Central memory CD8-positive, alpha-beta T cell (primary cell): ENCODE measurements at regions not wholly inside any gene's neighbourhood (a gene's known extent, or its start where the extent isn't known, plus 50 kb on each side); places are given as distances from the start of the nearest gene placed in this dataset.
"Not testable (repeated sequence)": the region's sequence is repeated elsewhere in the genome, so short reads cannot be mapped to it uniquely, and the experiment has no call there.

Experiments used
- ATAC-seq: fragments of 150-1000 bp; cut with Tn5 transposase; replicated peaks from 2 replicates; pipeline ENCODE4 v1.10.0; 2022; ENCODE audit warnings: mild to moderate bottlenecking, moderate FRiP score, moderate number of reproducible peaks; ENCODE audit not compliant: poor library complexity, severe bottlenecking; ENCODE audit errors: extremely low read depth
- DNase-seq, 2 donors: peaks; one replicate each; pipeline ENCODE4 v3.0.0; 2021; ENCODE audit warnings: low spot score in 2 of 2
- H3K27ac Mint-ChIP-seq: one replicate; pipeline ENCODE4 v1.8.0; 2022; ENCODE audit warnings: low read depth, mild to moderate bottlenecking, moderate library complexity, mixed read lengths
- H3K27me3 Mint-ChIP-seq: one replicate; pipeline ENCODE4 v1.8.0; 2022; ENCODE audit warnings: mixed read lengths
- H3K36me3 Mint-ChIP-seq: one replicate; pipeline ENCODE4 v1.8.0; 2022; ENCODE audit warnings: mild to moderate bottlenecking, moderate library complexity, mixed read lengths; ENCODE audit not compliant: insufficient read depth
- H3K4me1 Mint-ChIP-seq: one replicate; pipeline ENCODE4 v1.8.0; 2022; ENCODE audit warnings: mixed read lengths
- H3K4me3 Mint-ChIP-seq: one replicate; pipeline ENCODE4 v1.8.0; 2022; ENCODE audit warnings: mild to moderate bottlenecking, moderate library complexity, mixed read lengths
- H3K9me3 Mint-ChIP-seq: one replicate; pipeline ENCODE4 v1.8.0; 2022; ENCODE audit warnings: mixed read lengths

- H3K36me3 Mint-ChIP-seq, result no peaks in the 10 kb centered on the region
- ATAC-seq (no peak), DNase-seq (no peak)
- H3K27me3 Mint-ChIP-seq, result no peaks in the 10 kb centered on the region
- no peak overlapping the region for H3K4me3 Mint-ChIP-seq
- H3K27ac Mint-ChIP-seq, result no peak overlapping the region
- peaks cover 13% of the 10 kb centered on the region for H3K9me3 Mint-ChIP-seq
- no peaks in the 10 kb centered on the region for H3K4me1 Mint-ChIP-seq
Measured at GRCh38 chr4:159937595-159937994, 834.7 kb downstream of the RAPGEF2 start.

DNA sequence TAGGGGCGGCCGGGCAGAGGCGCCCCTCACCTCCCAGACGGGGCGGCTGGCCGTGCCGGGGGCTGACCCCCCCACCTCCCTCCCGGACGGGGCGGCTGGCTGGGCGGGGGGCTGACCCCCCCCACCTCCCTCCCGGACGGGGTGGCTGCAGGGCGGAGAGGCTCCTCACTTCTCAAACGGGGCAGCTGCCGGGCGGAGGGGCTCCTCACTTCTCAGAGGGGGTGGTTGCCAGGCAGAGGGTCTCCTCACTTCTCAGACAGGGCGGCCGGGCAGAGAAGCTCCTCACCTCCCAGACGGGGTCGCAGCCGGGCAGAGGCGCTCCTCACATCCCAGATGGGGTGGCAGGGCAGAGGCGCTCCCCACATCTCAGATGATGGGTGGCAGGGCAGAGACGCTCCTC is 836.8 kb downstream of the RAPGEF2 start:
- H3K27me3 Mint-ChIP-seq, H3K4me1 Mint-ChIP-seq, ATAC-seq, DNase-seq, H3K4me3 Mint-ChIP-seq, H3K36me3 Mint-ChIP-seq, H3K9me3 Mint-ChIP-seq, H3K27ac Mint-ChIP-seq: not testable (repeated sequence)

- H3K4me3 Mint-ChIP-seq, result no peak overlapping the region
- DNase-seq, result no peak
- H3K27ac Mint-ChIP-seq, result no peak overlapping the region
- no peak for ATAC-seq
- H3K36me3 Mint-ChIP-seq, result no peaks in the 10 kb centered on the region
- no peaks in the 10 kb centered on the region for H3K27me3 Mint-ChIP-seq
- peaks cover under 1% of the 10 kb centered on the region for H3K9me3 Mint-ChIP-seq
- no peaks in the 10 kb centered on the region for H3K4me1 Mint-ChIP-seq
Measured at GRCh38 chr4:159941076-159941475, 838.2 kb downstream of the RAPGEF2 start.

DNA sequence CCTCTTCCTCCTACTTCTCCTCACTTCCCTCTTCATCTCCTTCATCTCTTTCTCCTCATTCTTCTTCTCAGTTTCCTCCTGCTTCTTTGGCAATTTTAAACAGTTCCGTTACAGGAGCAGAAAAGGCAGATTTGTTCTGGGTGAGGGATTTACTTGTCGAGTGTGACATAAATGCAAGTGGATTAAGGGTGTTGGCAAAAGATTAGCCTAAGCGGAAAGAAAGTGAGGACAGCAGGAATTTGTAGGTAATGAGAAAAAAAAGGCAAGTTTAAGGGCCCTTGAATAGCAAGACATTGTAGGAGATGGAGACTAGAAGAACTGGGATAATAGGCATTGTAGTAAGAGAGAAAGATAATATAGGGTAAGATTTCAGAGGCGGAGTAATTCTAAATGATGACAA is 841.6 kb downstream of the RAPGEF2 start:
- H3K27ac Mint-ChIP-seq, result no peak overlapping the region
- no peaks in the 10 kb centered on the region for H3K4me1 Mint-ChIP-seq
- DNase-seq, result no peak
- H3K36me3 Mint-ChIP-seq, result no peaks in the 10 kb centered on the region
- no peaks in the 10 kb centered on the region for H3K27me3 Mint-ChIP-seq
- H3K4me3 Mint-ChIP-seq, result no peak overlapping the region
- ATAC-seq, result no peak
- no peaks in the 10 kb centered on the region for H3K9me3 Mint-ChIP-seq

- H3K27me3 Mint-ChIP-seq, result no peaks in the 10 kb centered on the region
- H3K9me3 Mint-ChIP-seq, result no peaks in the 10 kb centered on the region
- no peak overlapping the region for H3K27ac Mint-ChIP-seq
- DNase-seq (no peak), ATAC-seq (no peak)
- no peaks in the 10 kb centered on the region for H3K4me1 Mint-ChIP-seq
- H3K4me3 Mint-ChIP-seq, result no peak overlapping the region
- no peaks in the 10 kb centered on the region for H3K36me3 Mint-ChIP-seq
Measured at GRCh38 chr4:159946983-159947615, 844.2 kb downstream of the RAPGEF2 start.

- Mint-ChIP-seq H3K27ac (no peak overlapping the region), H3K9me3 (peaks cover 11% of the 10 kb centered on the region), H3K36me3 (no peaks in the 10 kb centered on the region), H3K27me3 (no peaks in the 10 kb centered on the region), H3K4me1 (no peaks in the 10 kb centered on the region), H3K4me3 (no peak overlapping the region)
- DNase-seq (no peak), ATAC-seq (no peak)
Measured at GRCh38 chr4:159950707-159951106, 847.8 kb downstream of the RAPGEF2 start.

DNA sequence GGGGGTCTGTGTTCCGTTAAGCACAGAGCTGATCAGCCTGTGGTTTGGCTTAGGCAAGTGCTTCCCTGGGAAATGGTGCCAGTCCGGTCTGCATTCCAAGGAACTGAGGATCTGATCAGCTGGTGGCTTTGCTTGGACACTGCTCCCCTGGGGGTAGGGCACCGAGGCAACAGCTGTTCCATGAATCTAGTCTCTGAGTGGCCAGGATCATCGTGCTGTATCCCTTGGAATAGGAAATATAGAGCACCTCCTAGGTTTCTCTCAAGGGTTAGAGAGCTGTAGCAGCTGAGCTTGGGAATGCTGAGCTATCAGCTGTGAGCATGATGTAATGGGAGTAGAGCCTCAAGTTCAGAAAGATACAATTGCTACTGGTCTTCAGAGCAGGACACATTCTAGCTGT is 863.9 kb downstream of the RAPGEF2 start:
- no peaks in the 10 kb centered on the region for H3K27me3 Mint-ChIP-seq
- no peak for DNase-seq
- H3K27ac Mint-ChIP-seq, result no peak overlapping the region

GRCh38 chr4:159976871-159977482 is 874.1 kb downstream of the RAPGEF2 start:
- not testable (repeated sequence) for H3K27me3 Mint-ChIP-seq, DNase-seq, H3K27ac Mint-ChIP-seq, H3K36me3 Mint-ChIP-seq, H3K4me3 Mint-ChIP-seq, H3K4me1 Mint-ChIP-seq, ATAC-seq
- peaks cover 22% of the 10 kb centered on the region for H3K9me3 Mint-ChIP-seq

More for the DNA sequence above, 863.9 kb downstream of the RAPGEF2 start:
- no peaks in the 10 kb centered on the region for H3K36me3 Mint-ChIP-seq
- ATAC-seq, result no peak
- H3K9me3 Mint-ChIP-seq, result peaks cover 27% of the 10 kb centered on the region
- H3K4me1 Mint-ChIP-seq, result no peaks in the 10 kb centered on the region
- no peak overlapping the region for H3K4me3 Mint-ChIP-seq

DNA sequence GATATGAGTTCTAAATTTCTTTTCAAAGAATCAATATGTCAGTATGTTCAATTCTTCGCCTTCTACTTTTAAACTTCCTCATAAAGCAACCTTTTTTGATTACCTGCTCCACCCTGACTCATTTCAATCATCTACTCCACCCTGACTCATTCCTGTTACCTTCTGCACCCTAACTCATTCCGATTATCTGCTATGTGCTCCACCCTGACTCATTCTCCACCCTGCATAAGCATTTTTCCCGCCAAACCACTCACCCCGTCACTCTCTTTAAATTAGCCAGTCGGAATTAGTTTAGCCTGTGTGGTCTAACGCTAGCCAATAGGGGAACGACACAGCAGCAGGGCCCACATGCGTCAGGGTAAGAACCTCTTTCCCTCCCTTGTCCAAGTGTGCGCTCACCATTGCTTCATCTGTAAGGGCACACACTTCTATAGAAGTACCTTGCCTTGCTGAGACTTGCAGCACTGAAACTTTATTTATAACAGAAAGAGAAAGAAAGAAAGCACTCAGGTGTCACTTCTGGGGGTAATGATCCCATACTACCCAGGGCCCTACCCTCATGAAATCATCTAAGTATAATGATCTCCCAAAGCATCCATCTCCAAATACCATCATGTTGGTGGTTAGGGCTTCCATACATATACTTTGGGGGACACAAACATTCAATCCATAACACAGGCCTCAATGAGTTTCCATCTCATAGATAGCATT is 875.2 kb downstream of the RAPGEF2 start:
- ATAC-seq (no peak), DNase-seq (no peak)
- Mint-ChIP-seq H3K9me3 (peaks cover 18% of the 10 kb centered on the region), H3K4me1 (no peaks in the 10 kb centered on the region), H3K4me3 (no peak overlapping the region), H3K27me3 (no peaks in the 10 kb centered on the region), H3K27ac (no peak overlapping the region), H3K36me3 (no peaks in the 10 kb centered on the region)

- Mint-ChIP-seq H3K27me3 (no peaks in the 10 kb centered on the region), H3K27ac (no peak overlapping the region), H3K4me3 (no peak overlapping the region), H3K4me1 (no peaks in the 10 kb centered on the region), H3K9me3 (peaks cover 16% of the 10 kb centered on the region), H3K36me3 (no peaks in the 10 kb centered on the region)
- no peak for DNase-seq
- no peak for ATAC-seq
Measured at GRCh38 chr4:159979351-159979750, 876.5 kb downstream of the RAPGEF2 start.

GRCh38 chr4:159979953-159980352 is 877.1 kb downstream of the RAPGEF2 start:
- Mint-ChIP-seq H3K4me3 (no peak overlapping the region), H3K9me3 (peaks cover 16% of the 10 kb centered on the region), H3K36me3 (no peaks in the 10 kb centered on the region), H3K4me1 (no peaks in the 10 kb centered on the region), H3K27me3 (no peaks in the 10 kb centered on the region), H3K27ac (no peak overlapping the region)
- DNase-seq (no peak), ATAC-seq (no peak)

- no peak for ATAC-seq
- no peaks in the 10 kb centered on the region for H3K27me3 Mint-ChIP-seq
- DNase-seq, result no peak
- no peak overlapping the region for H3K27ac Mint-ChIP-seq
- H3K36me3 Mint-ChIP-seq, result no peaks in the 10 kb centered on the region
- no peaks in the 10 kb centered on the region for H3K4me1 Mint-ChIP-seq
- H3K4me3 Mint-ChIP-seq, result no peak overlapping the region
- H3K9me3 Mint-ChIP-seq, result peaks cover 19% of the 10 kb centered on the region
Measured at GRCh38 chr4:159980826-159981468, 878.1 kb downstream of the RAPGEF2 start.

- Mint-ChIP-seq H3K9me3 (peaks cover 20% of the 10 kb centered on the region), H3K27me3 (no peaks in the 10 kb centered on the region), H3K4me1 (no peaks in the 10 kb centered on the region), H3K27ac (no peak overlapping the region), H3K36me3 (no peaks in the 10 kb centered on the region), H3K4me3 (no peak overlapping the region)
- no peak for ATAC-seq
- DNase-seq, result no peak
Measured at GRCh38 chr4:159981469-159981856, 878.6 kb downstream of the RAPGEF2 start.
